H1 (cell line): ENCODE measurements at regions not wholly inside any gene's neighbourhood (a gene's known extent, or its start where the extent isn't known, plus 50 kb on each side); places are given as distances from the start of the nearest gene placed in this dataset.

Source experiments
- CTBP2 ChIP-seq: IDR thresholded peaks from 2 replicates; pipeline ENCODE4 v1.7.0; 2011; ENCODE audit warnings: borderline replicate concordance, mild to moderate bottlenecking, moderate library complexity, mixed read lengths, low read length; ENCODE audit not compliant: insufficient read depth, insufficient read length
- EP300 ChIP-seq, 2 experiments: IDR thresholded peaks; 1 replicate in 1 of 2; 2 replicates in 1 of 2; pipeline ENCODE4 v1.6.1; 2011 to 2012; ENCODE audit warnings: low read depth in 2 of 2, low read length in 2 of 2, mild to moderate bottlenecking in 2 of 2, borderline replicate concordance in 1 of 2, inconsistent platforms in 1 of 2, moderate library complexity in 1 of 2
- EZH2 ChIP-seq: fragments of 200-600 bp; sonication (generic); IDR thresholded peaks from 2 replicates; pipeline ENCODE4 v1.7.1; 2012; ENCODE audit warnings: low read depth, mild to moderate bottlenecking, moderate library complexity, low read length, inconsistent platforms; ENCODE audit not compliant: severe bottlenecking
- POLR2AphosphoS5 ChIP-seq: IDR thresholded peaks from 2 replicates; pipeline ENCODE4 v1.6.1; 2011; ENCODE audit warnings: low read depth, low read length
- SIN3A ChIP-seq, 2 experiments: IDR thresholded peaks in 1 of 2; conservative IDR thresholded peaks in 1 of 2; 2 replicates each; pipeline ENCODE4 v1.6.1; 2011 to 2012; ENCODE audit warnings: low read length in 2 of 2, improper control_type of control experiment in 1 of 2, low read depth in 1 of 2, mild to moderate bottlenecking in 1 of 2
- TF ChIP-seq, protein P1 (sequence below): IDR thresholded peaks from 2 replicates; pipeline ENCODE4 v1.6.1; 2011; ENCODE audit warnings: low read depth, mild to moderate bottlenecking, low read length; ENCODE audit not compliant: insufficient read depth
- TF ChIP-seq, protein P2 (sequence below): IDR thresholded peaks from 2 replicates; pipeline ENCODE4 v1.6.1; 2012; ENCODE audit warnings: inconsistent platforms
- TF ChIP-seq, protein P3 (sequence below), 3 experiments: IDR thresholded peaks; 1 replicate in 2 of 3; 2 replicates in 1 of 3; pipeline versions ENCODE4 v1.5.1 to v1.6.1; 2011; ENCODE audit warnings: low read length in 3 of 3, mild to moderate bottlenecking in 3 of 3, inconsistent platforms in 2 of 3, low read depth in 1 of 3, moderate library complexity in 1 of 3; ENCODE audit not compliant: insufficient read depth in 1 of 3; ENCODE audit errors: control extremely low read depth in 1 of 3

DNA sequence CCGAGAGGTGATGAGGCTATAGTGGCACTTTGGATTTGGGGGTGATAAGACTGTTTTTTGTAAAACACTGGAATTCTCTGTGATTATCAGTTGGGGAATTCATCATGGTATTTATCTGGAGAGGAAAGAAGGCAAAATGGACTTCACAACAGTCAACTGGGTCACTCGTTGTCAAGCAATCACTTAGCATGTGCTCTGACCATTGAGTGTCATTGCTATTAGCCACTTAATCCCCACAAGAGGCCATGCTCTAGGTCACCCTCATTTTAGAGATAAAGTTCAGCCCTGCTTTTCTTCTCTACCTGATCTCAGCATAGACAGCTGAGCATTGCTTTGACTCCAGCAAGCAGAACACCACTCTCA lies 160.1 kb upstream of the PITX1 start:
- TF ChIP-seq, protein P1, sequence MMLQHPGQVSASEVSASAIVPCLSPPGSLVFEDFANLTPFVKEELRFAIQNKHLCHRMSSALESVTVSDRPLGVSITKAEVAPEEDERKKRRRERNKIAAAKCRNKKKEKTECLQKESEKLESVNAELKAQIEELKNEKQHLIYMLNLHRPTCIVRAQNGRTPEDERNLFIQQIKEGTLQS = no peak
- TF ChIP-seq POLR2AphosphoS5 (no peak), EZH2 (no peak), EP300 (IDR thresholded peaks at IDR 0.05; ENCODE audit: borderline replicate concordance in 1 of 2, low read depth in 2 of 2, low read length in 2 of 2) (no peak), CTBP2 (no peak), SIN3A (conservative IDR thresholded peaks at IDR 0.05 in 1 of 2, IDR thresholded peaks at IDR 0.05 in 1 of 2; ENCODE audit: low read depth in 1 of 2, low read length in 2 of 2) (no peak)
- TF ChIP-seq, protein P2, sequence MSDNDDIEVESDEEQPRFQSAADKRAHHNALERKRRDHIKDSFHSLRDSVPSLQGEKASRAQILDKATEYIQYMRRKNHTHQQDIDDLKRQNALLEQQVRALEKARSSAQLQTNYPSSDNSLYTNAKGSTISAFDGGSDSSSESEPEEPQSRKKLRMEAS = no peak
- TF ChIP-seq, protein P3, sequence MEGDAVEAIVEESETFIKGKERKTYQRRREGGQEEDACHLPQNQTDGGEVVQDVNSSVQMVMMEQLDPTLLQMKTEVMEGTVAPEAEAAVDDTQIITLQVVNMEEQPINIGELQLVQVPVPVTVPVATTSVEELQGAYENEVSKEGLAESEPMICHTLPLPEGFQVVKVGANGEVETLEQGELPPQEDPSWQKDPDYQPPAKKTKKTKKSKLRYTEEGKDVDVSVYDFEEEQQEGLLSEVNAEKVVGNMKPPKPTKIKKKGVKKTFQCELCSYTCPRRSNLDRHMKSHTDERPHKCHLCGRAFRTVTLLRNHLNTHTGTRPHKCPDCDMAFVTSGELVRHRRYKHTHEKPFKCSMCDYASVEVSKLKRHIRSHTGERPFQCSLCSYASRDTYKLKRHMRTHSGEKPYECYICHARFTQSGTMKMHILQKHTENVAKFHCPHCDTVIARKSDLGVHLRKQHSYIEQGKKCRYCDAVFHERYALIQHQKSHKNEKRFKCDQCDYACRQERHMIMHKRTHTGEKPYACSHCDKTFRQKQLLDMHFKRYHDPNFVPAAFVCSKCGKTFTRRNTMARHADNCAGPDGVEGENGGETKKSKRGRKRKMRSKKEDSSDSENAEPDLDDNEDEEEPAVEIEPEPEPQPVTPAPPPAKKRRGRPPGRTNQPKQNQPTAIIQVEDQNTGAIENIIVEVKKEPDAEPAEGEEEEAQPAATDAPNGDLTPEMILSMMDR (IDR thresholded peaks at IDR 0.05; ENCODE audit: control extremely low read depth in 1 of 3, insufficient read depth in 1 of 3, low read depth in 1 of 3, low read length in 3 of 3) = no peak
